Naive thymus-derived CD8-positive, alpha-beta T cell (primary cell): ENCODE measurements at regions not wholly inside any gene's neighbourhood (a gene's known extent, or its start where the extent isn't known, plus 50 kb on each side); places are given as distances from the start of the nearest gene placed in this dataset.
"Not testable (repeated sequence)": the region's sequence is repeated elsewhere in the genome, so short reads cannot be mapped to it uniquely, and the experiment has no call there.

Experiments
- ATAC-seq, 2 donors: fragments of 150-1000 bp; cut with Tn5 transposase in 1 of 2; sonication (Bioruptor Pico), chemical (Tn5 transposase) in 1 of 2; 1 replicate in 1 of 2; 2 replicates in 1 of 2; pipeline ENCODE4 v1.10.0; 2021; ENCODE audit warnings: mild to moderate bottlenecking in 2 of 2, moderate library complexity in 2 of 2
- POLR2A ChIA-PET: fragments of 350-600 bp; sonication (Branson Sonifier 250); formaldehyde crosslinking; loops from one replicate; lab custom pipeline; 2021; ENCODE audit warnings: antibody characterized with exemption; lab: Charles Lee
- DNase-seq, 10 donors: peaks; one replicate each; pipeline versions ENCODE4 v3.0.0 to v3.0.0-alpha.2; 2020 to 2022
- H3K27ac Mint-ChIP-seq, 10 donors: one replicate each; pipeline ENCODE4 v1.8.0; 2020 to 2022; ENCODE audit warnings: mild to moderate bottlenecking in 10 of 10, mixed read lengths in 10 of 10, moderate library complexity in 4 of 10, inconsistent platforms in 1 of 10
- H3K27me3 Mint-ChIP-seq, 5 donors: one replicate each; pipeline ENCODE4 v1.8.0; 2021 to 2022; ENCODE audit warnings: mixed read lengths in 5 of 5
- H3K36me3 Mint-ChIP-seq, 3 donors: one replicate each; pipeline ENCODE4 v1.8.0; 2020 to 2022; ENCODE audit warnings: mixed read lengths in 3 of 3, mild to moderate bottlenecking in 2 of 3, inconsistent platforms in 1 of 3
- H3K4me1 Mint-ChIP-seq, 4 donors: one replicate each; pipeline ENCODE4 v1.8.0; 2021 to 2022; ENCODE audit warnings: mixed read lengths in 4 of 4
- H3K4me3 Mint-ChIP-seq, 10 donors: one replicate each; pipeline ENCODE4 v1.8.0; 2020 to 2022; ENCODE audit warnings: mild to moderate bottlenecking in 10 of 10, mixed read lengths in 10 of 10, moderate library complexity in 6 of 10, inconsistent platforms in 1 of 10
- H3K9me3 Mint-ChIP-seq, 9 donors: one replicate each; pipeline ENCODE4 v1.8.0; 2020 to 2022; ENCODE audit warnings: mixed read lengths in 9 of 9, mild to moderate bottlenecking in 3 of 9, inconsistent platforms in 1 of 9, moderate library complexity in 1 of 9

DNA sequence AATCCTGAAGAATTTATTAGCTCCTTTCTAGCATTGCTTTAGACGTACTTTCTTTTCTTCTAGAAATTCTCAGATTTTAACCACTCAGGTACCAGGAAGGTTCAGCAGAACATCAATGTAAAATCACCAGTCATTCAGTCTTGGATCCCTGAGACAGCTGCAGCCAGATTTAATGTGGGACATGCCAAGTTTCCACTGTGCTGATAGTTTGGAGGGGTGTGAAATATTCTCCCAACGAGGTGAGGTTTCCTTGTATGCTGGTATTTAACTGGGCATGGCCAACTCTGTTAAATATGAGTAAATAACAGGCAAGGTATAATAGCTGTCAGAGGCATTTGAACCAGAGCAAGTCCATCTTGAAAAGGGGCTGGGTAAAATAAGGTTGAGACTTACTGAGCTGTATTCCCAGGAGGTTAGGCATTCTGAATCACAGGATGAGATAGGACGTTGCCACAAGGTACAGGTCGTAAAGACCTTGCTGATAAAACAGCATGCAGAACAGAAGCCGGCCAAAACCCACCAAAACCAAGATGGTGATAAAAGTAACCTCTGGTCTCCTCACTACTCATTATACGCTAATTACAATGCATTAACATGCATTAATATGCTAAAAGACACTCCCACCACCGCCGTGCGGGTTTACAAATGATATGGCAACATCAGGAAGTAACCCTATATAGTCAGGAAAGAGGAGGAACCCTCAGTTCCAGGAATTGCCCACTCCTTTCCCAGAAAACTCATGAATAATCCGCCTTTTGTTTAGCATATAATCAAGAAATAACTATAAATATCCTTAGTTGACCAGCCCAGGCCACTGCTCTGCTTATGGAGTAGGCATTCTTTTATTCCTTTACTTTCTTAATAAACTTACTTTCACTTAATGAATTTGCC lies 75.2 kb upstream of the RASSF8 start:
- Mint-ChIP-seq H3K4me1 (no peaks in the 10 kb centered on the region), H3K27ac (no peak overlapping the region), H3K4me3 (no peak overlapping the region), H3K9me3 (peaks cover 0 to 2% (median 0%) of the 10 kb centered on the region in 9 donors), H3K27me3 (peaks cover 0 to 3% (median 0%) of the 10 kb centered on the region in 5 donors), H3K36me3 (no peaks in the 10 kb centered on the region)
- no peak for ATAC-seq
- DNase-seq: no peak
- POLR2A ChIA-PET: no interaction called here

DNA sequence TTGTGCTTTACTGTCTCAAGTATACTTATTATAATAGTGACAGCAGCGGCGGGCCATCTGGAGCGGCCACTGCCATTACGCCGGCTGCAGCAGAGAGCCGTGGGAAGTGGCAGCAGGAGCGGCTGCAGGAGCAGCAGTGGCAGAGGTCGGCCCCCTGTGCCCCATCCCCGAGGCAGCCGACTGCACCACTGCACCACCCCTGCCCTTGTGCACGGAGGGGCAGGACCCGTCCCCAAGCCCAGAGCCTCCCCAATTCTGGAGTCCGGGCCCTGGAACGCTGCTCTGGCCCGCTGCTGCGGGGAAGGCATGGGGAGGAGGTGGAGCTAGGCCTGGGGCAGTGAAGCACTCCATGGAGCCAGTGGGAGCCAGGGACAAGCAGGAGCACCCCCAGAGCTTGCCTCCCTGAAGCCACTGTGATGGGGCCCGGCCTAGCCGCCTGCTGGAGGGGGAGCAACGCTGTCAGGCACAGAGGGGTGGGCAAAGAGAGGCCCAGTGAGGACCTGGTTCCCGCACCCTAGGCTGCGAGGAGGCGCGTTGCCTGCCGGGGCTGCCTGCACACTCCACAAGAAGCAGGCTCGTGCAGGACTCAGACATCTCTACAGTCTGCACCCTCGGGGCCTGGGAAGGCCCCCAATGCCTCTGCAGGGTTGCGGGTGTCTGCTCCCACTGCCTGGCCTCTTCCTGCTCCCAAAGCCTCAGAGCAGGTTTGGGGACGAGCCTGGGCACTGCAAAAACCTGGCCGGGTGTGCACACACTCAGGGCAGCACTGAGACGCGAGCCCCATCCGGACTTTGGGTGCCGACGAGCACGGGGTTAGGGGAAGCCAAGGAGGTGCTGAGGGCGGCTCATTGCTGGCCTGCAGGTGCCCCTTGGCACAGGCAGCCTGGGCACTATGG lies 74.2 kb upstream of the RASSF8 start:
- Mint-ChIP-seq H3K27ac (no peak overlapping the region), H3K36me3 (no peaks in the 10 kb centered on the region), H3K4me1 (no peaks in the 10 kb centered on the region), H3K9me3 (peaks cover 0 to 2% (median 0%) of the 10 kb centered on the region in 9 donors), H3K4me3 (no peak overlapping the region), H3K27me3 (peaks cover 0 to 4% (median 2%) of the 10 kb centered on the region in 5 donors)
- ATAC-seq (no peak), DNase-seq (no peak)
- POLR2A ChIA-PET: no interaction called here

DNA sequence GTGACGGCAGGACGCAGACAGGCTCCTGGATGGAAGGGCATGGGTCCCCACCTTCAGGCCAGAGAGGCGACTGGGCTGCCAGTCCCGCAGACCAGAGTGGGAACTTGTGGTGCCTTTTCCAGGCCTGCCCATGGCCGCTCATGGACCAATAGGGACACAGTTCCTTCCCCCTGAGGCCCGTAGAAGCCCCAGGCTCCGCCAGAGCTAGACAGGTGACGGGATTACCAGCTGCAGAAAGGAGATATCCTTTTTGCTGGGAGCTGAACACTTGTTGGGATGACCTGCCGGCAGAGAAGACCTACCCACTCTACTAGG lies 73.6 kb upstream of the RASSF8 start:
- DNase-seq (no peak), ATAC-seq (no peak)
- Mint-ChIP-seq H3K4me1 (no peaks in the 10 kb centered on the region), H3K36me3 (no peaks in the 10 kb centered on the region), H3K27me3 (peaks cover 0 to 5% (median 2%) of the 10 kb centered on the region in 5 donors), H3K9me3 (peaks cover 0 to 2% (median 0%) of the 10 kb centered on the region in 9 donors), H3K4me3 (no peak overlapping the region), H3K27ac (no peak overlapping the region)
- POLR2A ChIA-PET: no interaction called here

DNA sequence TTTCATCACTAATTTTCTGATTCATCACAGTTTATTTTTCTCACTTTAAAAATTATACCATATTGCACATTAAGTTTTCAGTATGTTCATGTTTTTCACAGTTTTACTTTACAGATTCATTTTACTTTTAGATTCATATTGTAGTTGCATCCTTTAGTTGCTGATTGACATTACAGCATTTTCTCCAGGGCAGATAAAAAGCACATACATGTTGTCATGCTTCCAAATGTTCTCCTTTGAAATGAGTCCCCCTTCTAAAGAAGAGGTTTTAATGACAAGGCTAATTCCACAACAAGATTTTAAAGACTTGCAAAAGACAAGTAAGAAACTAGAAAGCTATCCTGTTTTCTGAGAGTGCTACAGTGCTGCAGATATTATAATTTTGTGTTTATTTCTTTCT lies 72.1 kb upstream of the RASSF8 start:
- Mint-ChIP-seq H3K9me3 (peaks cover 0 to 2% (median 0%) of the 10 kb centered on the region in 9 donors), H3K27me3 (peaks cover 0 to 8% (median 4%) of the 10 kb centered on the region in 5 donors), H3K4me1 (no peaks in the 10 kb centered on the region), H3K4me3 (no peak overlapping the region), H3K27ac (no peak overlapping the region), H3K36me3 (no peaks in the 10 kb centered on the region)
- ATAC-seq: no peak
- POLR2A ChIA-PET: no interaction called here
- DNase-seq: no peak

DNA sequence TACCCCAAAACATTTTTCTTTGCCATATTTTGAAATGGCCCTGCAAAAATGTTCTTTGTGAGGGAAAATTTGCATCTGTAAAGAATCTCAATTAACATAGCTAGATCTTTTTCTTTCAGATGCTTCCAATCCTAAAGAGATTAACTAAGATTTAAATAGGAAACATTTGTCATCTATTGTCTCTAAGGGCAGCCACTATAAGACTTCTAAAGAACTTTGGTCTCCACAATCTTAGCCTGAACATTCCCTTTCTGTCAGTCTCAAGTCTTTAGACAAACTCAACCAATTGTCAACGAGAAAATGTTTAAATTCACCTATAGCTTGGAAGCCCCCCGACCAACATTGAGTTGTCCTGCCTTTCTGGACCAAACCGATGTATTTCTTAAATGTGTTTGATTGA lies 71.1 kb upstream of the RASSF8 start:
- no peak overlapping the region for H3K4me3 Mint-ChIP-seq
- peaks cover 0 to 8% (median 4%) of the 10 kb centered on the region in 5 donors for H3K27me3 Mint-ChIP-seq
- peaks cover 0 to under 1% (median 0%) of the 10 kb centered on the region in 9 donors for H3K9me3 Mint-ChIP-seq
- DNase-seq (no peak), ATAC-seq (no peak)
- no peaks in the 10 kb centered on the region for H3K36me3 Mint-ChIP-seq
- H3K4me1 Mint-ChIP-seq: no peaks in the 10 kb centered on the region
- H3K27ac Mint-ChIP-seq: no peak overlapping the region
- POLR2A ChIA-PET: no interaction called here

DNA sequence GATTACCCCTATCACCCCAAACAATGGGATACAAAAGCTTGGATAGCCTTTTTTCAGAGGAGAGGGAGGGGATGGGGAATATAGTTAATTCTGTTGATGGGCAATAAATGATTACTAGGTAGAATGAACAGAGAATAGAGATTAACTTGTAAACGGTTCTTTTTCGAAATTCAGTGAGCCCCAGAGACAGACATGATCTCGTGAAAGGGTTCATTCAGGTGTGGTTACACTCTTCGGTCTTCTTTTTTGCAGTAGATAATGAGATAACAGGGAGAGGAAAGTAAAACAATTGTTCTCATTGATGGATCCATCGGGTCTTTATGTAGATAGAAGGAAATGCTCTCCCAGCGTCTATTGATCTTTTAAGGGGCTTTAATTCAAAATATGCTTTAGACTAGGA lies 69.3 kb upstream of the RASSF8 start:
- Mint-ChIP-seq H3K9me3 (no peaks in the 10 kb centered on the region), H3K27me3 (peaks cover 0 to 8% (median 3%) of the 10 kb centered on the region in 5 donors), H3K4me3 (no peak overlapping the region), H3K4me1 (no peaks in the 10 kb centered on the region), H3K36me3 (no peaks in the 10 kb centered on the region), H3K27ac (no peak overlapping the region)
- POLR2A ChIA-PET: no interaction called here
- ATAC-seq (no peak), DNase-seq (no peak)

DNA sequence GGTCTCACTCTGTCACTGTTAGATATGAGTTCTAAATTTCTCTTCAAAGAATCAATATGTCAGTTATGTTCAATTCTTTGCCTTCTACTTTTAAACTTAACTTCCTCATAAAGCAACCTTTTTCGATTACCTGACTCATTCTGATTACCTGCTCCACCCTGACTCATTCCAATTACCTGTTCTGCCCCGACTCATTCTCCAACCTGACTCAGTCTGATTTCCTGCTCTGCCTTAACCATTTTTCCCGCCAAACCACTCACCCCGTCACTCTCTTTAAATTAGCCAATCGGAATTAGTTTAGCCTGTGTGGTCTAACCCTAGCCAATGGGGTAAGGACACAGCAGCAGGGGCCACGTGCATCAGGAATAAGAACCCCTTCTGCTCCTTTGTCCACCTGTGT lies 67.4 kb upstream of the RASSF8 start:
- H3K4me1 Mint-ChIP-seq, H3K27me3 Mint-ChIP-seq, ATAC-seq, H3K4me3 Mint-ChIP-seq, POLR2A ChIA-PET, H3K9me3 Mint-ChIP-seq, H3K36me3 Mint-ChIP-seq, DNase-seq: not testable (repeated sequence)
- peak overlapping the region in 1 of 10 donors; percentile 4 for H3K27ac Mint-ChIP-seq

DNA sequence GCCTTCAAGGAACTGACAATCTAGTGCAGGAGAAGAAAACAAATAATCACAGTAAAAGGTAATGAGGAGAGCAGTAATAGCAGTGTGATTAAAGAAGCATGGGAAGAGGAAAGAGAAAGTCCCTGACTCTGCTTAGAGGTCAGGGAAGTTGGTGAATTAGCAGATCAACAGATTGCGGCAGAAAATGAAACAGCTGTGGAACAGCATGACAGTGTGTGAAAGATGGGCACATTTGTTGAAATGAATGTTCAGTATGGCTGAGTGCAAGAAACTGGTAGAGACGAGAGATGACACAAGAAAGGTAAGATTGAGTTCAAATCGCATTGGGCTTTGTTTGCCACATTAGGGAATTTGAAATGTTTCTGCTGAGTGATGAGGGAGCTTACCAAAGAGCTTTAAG lies 63.7 kb upstream of the RASSF8 start:
- DNase-seq (no peak), ATAC-seq (no peak)
- peaks cover 0 to 11% (median 7%) of the 10 kb centered on the region in 9 donors for H3K9me3 Mint-ChIP-seq
- H3K4me3 Mint-ChIP-seq: no peak overlapping the region
- H3K27me3 Mint-ChIP-seq: peaks cover 0 to 6% (median 3%) of the 10 kb centered on the region in 5 donors
- POLR2A ChIA-PET: no interaction called here
- H3K27ac Mint-ChIP-seq: no peak overlapping the region
- H3K36me3 Mint-ChIP-seq: peaks cover 0 to 2% (median 0%) of the 10 kb centered on the region in 3 donors
- no peaks in the 10 kb centered on the region for H3K4me1 Mint-ChIP-seq

DNA sequence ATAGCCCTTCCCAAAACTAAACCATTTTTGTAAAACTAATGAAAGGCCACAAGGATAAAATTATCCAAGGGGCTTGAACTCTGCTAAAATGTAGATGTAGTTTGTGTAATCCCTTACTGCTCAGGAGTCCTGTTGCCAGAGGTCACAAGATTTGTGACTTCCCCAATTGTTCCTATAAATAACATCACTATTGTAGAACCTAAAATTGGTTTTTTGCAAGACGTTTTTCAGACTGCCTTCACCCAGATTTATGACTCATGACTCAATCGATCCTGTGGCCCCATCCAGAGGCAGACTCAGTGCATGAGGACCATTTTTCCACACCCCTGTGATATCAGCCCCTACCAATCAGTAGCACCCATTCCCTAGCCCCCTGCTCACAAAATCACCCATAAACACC lies 61.5 kb upstream of the RASSF8 start:
- no peak overlapping the region for H3K27ac Mint-ChIP-seq
- POLR2A ChIA-PET: no interaction called here
- H3K27me3 Mint-ChIP-seq: peaks cover 0 to 6% (median 0%) of the 10 kb centered on the region in 5 donors

DNA sequence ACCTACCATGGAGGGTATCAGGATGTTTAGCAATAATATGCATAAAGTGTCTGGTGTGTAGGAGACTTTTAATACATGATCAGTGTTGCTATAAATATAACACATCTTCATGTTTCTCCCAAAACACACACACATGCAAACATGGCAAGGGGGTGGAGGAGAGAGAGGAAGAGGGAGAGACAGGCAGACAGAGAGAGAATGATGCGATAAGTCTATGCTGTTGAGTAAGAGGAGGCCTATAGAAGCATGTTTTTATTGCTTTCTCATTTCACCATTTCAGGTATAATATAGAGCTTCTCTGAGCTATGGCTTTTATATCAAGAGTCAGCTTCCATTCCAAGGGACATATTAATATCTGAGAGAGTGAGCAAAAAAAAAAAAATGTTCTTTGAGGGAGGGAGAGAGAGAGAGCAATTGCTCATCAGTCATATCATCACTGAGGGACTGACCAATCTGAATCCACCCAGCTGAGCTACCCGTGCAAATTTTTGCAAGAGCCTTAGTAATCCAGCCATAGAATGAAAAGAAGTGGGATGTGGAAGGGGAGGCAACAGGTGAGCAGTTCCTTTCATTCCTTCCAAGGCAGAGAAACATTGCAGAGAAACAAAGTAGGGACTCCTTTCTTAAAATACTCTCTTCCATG lies 54.8 kb upstream of the RASSF8 start:
- no peak for DNase-seq
- Mint-ChIP-seq H3K36me3 (no peaks in the 10 kb centered on the region), H3K9me3 (no peaks in the 10 kb centered on the region), H3K4me3 (no peak overlapping the region), H3K27ac (peak overlapping the region in 1 of 10 donors; percentile 6), H3K27me3 (peaks cover 0 to 10% (median 0%) of the 10 kb centered on the region in 5 donors), H3K4me1 (no peaks in the 10 kb centered on the region)
- no peak for ATAC-seq
- POLR2A ChIA-PET: no interaction called here

More for the DNA sequence above, 61.5 kb upstream of the RASSF8 start:
- H3K4me1 Mint-ChIP-seq: no peaks in the 10 kb centered on the region
- peaks cover 0 to 11% (median 7%) of the 10 kb centered on the region in 9 donors for H3K9me3 Mint-ChIP-seq
- ATAC-seq (no peak), DNase-seq (no peak)
- H3K4me3 Mint-ChIP-seq: no peak overlapping the region
- H3K36me3 Mint-ChIP-seq: peaks cover 0 to 2% (median 0%) of the 10 kb centered on the region in 3 donors

DNA sequence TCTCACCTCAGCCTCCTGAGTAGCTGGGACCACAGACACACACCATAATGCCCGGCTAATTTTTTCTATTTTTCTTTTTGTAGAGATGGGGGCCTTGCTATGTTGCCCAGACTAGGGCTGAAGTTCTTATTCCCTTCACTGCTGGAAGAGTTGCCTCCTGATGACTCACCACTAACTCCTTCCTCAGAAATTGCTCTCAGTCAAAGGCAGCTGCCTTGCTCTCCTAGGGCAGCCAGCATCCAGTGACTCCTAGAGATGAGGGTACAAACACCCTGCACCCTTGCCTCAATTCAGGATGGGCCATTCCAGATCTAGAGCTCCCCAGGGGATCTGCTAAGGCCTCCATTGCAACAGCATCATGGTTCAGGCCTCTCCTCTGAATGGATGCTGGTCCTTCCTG lies 54.0 kb upstream of the RASSF8 start:
- POLR2A ChIA-PET: no interaction called here
- Mint-ChIP-seq H3K36me3 (no peaks in the 10 kb centered on the region), H3K4me3 (no peak overlapping the region), H3K4me1 (no peaks in the 10 kb centered on the region), H3K27ac (no peak overlapping the region), H3K9me3 (no peaks in the 10 kb centered on the region), H3K27me3 (peaks cover 0 to 10% (median 0%) of the 10 kb centered on the region in 5 donors)
- ATAC-seq (no peak), DNase-seq (no peak)

DNA sequence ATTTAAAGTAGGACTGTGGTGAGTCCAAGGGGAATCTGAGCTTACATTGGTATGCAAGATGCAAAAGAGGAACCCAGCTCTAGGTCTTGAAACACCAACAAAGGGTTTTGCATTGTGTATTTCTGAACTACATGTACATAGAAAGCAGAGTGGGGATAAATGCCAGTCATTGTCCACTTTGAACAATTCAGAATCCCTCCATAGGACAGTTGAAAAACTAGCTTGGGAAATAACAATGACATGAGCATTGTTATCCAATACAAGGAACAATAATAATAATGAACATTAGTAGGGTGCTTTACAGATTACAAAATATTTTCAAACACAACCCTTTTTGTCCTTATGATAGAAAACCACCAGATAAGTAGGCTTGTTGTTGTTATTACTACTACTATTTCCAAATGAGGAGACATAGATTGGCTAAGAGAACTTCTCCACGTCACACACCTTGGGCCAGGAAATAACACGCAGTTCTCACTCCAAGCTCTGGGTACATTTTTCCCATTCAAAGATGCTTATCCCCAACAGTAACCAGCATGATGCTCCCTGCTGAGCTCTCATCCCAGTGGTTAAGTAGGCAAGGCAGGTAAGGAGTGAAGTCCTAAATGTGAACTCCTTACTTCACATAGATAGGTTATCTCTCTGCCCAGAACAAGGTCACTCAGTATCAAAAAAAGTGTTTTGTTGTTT lies 51.7 kb upstream of the RASSF8 start:
- Mint-ChIP-seq H3K9me3 (no peaks in the 10 kb centered on the region), H3K27me3 (peaks cover 0 to 12% (median 0%) of the 10 kb centered on the region in 5 donors), H3K4me1 (no peaks in the 10 kb centered on the region), H3K36me3 (no peaks in the 10 kb centered on the region), H3K27ac (no peak overlapping the region), H3K4me3 (no peak overlapping the region)
- no peak for DNase-seq
- POLR2A ChIA-PET: no interaction called here
- ATAC-seq: no peak
